K562 (cell line): ENCODE measurements at regions not wholly inside any gene's neighbourhood (a gene's known extent, or its start where the extent isn't known, plus 50 kb on each side); places are given as distances from the start of the nearest gene placed in this dataset.

Experiments used
- ATAC-seq: fragments of 200-7000 bp; cut with Tn5 transposase; 3 replicates; pipeline ENCODE4 v1.9.1; 2020; ENCODE audit warnings: moderate library complexity
- BruUV-seq: library from RNA; stranded (reverse); fragments of 400-500 nt; replicated peaks from 2 replicates; lab custom pipeline; 2021; lab: Mats Ljungman, UMichigan
- CTCF ChIA-PET: fragments of 300-600 bp; formaldehyde crosslinking; extraction: SDS; loops from one replicate; lab custom pipeline; 2021; ENCODE audit warnings: low intra/inter-chr PET ratio; lab: Yijun Ruan, JAX
- POLR2A ChIA-PET: fragments of 300-600, 350-650 bp; sonication (Branson Sonifier 250); formaldehyde crosslinking; extraction: SDS; loops from one replicate; lab custom pipeline; 2021; ENCODE audit warnings: antibody characterized with exemption, inconsistent platforms; lab: Yijun Ruan, JAX
- DNase-seq, 4 experiments: peaks; one replicate each; pipeline versions ENCODE4 v3.0.0 to v3.0.0-alpha.2; 2011 to 2018; ENCODE audit warnings: low spot score in 3 of 4, mixed read lengths in 3 of 4; ENCODE audit errors: extremely low read depth in 1 of 4
- FAIRE-seq: peaks from 2 replicates; lab custom pipeline; 2011; peaks lifted over from hg19 to GRCh38; lab: Jason Lieb, UNC
- H2AFZ ChIP-seq: 2 replicates; pipeline ENCODE4 v1.6.0; 2011; ENCODE audit warnings: low read depth, low read length, control low read depth, inconsistent platforms
- H3K27ac ChIP-seq: fragments of 200-600 bp; 3 replicates; pipeline ENCODE4 v1.8.0; 2011; ENCODE audit warnings: low read depth, mild to moderate bottlenecking, control low read depth, inconsistent platforms, low read length, moderate library complexity, mixed read lengths; ENCODE audit errors: extremely low read depth
- H3K27me3 ChIP-seq, 2 experiments: fragments of 300-600 bp in 1 of 2; 2 replicates in 1 of 2; 3 replicates in 1 of 2; pipeline versions ENCODE4 v1.6.0 to v1.8.0; 2011; ENCODE audit warnings: inconsistent platforms in 2 of 2, low read length in 2 of 2, mild to moderate bottlenecking in 1 of 2, mixed read lengths in 1 of 2, moderate library complexity in 1 of 2; ENCODE audit not compliant: control insufficient read depth in 2 of 2, insufficient read depth in 2 of 2
- H3K36me3 ChIP-seq: fragments of 300-600 bp; 3 replicates; pipeline ENCODE4 v1.8.0; 2011; ENCODE audit warnings: mild to moderate bottlenecking, low read length, inconsistent platforms; ENCODE audit not compliant: control insufficient read depth, insufficient read depth
- H3K4me1 ChIP-seq, 2 experiments: fragments of 200-600 bp in 1 of 2; replicated peaks in 1 of 2; 2 replicates in 1 of 2; 3 replicates in 1 of 2; pipeline versions ENCODE4 v1.5.1 to v1.8.0; 2011; ENCODE audit warnings: inconsistent platforms in 2 of 2, low read length in 2 of 2, mild to moderate bottlenecking in 1 of 2, mixed read lengths in 1 of 2, moderate library complexity in 1 of 2; ENCODE audit not compliant: control insufficient read depth in 2 of 2, insufficient read depth in 2 of 2
- H3K4me2 ChIP-seq: 2 replicates; pipeline ENCODE4 v1.6.1; 2011; ENCODE audit warnings: low read length, control low read depth, inconsistent platforms, mixed read lengths; ENCODE audit not compliant: insufficient read depth
- H3K4me3 ChIP-seq: fragments of 200-600 bp; sonication (generic), shearing (Covaris generic); 2 replicates; pipeline ENCODE4 v1.5.1; 2016; ENCODE audit warnings: control low read depth, inconsistent platforms
- H3K79me2 ChIP-seq: fragments of 200-600 bp; 3 replicates; pipeline ENCODE4 v1.8.0; 2011; ENCODE audit warnings: low read length, inconsistent platforms; ENCODE audit not compliant: control insufficient read depth, insufficient read depth
- H3K9ac ChIP-seq, 2 experiments: 2 replicates each; pipeline versions ENCODE4 v1.6.0 to v1.6.1; 2011; ENCODE audit warnings: low read depth in 2 of 2, low read length in 2 of 2, control low read depth in 1 of 2, inconsistent platforms in 1 of 2, mild to moderate bottlenecking in 1 of 2, mixed read lengths in 1 of 2; ENCODE audit not compliant: insufficient read depth in 1 of 2
- H3K9me1 ChIP-seq: one replicate; pipeline ENCODE4 v1.6.0; 2011; ENCODE audit warnings: inconsistent platforms, mild to moderate bottlenecking, low read length, moderate library complexity; ENCODE audit not compliant: control insufficient read depth, insufficient read depth
- H3K9me3 ChIP-seq: replicated peaks from 2 replicates; pipeline ENCODE4 v1.5.1; 2011; ENCODE audit warnings: low read depth, low read length, inconsistent platforms; ENCODE audit not compliant: control insufficient read depth, insufficient read depth
- H4K20me1 ChIP-seq: replicated peaks from 2 replicates; pipeline ENCODE4 v1.6.1; 2011; ENCODE audit warnings: low read length, inconsistent platforms, mixed read lengths; ENCODE audit not compliant: control insufficient read depth, insufficient read depth
- CREBBP ChIP-seq: IDR thresholded peaks from one replicate; pipeline ENCODE4 v1.6.1; 2012; ENCODE audit warnings: low read depth, mild to moderate bottlenecking, control low read depth, inconsistent platforms, low read length
- E2F4 ChIP-seq: sonication (generic); formaldehyde crosslinking; IDR thresholded peaks from 2 replicates; pipeline ENCODE4 v1.8.0; 2022; ENCODE audit warnings: mild to moderate bottlenecking, low read depth, missing genetic modification reagents
- GABPB2 ChIP-seq: fragments of 250-450 bp; sonication (Bioruptor Pico); conservative IDR thresholded peaks from 2 replicates; pipeline ENCODE4 v1.5.1; 2021; ENCODE audit warnings: mild to moderate bottlenecking
- HBP1 ChIP-seq: fragments of 450-650 bp; formaldehyde crosslinking; IDR thresholded peaks from 2 replicates; pipeline ENCODE4 v1.4.0; 2022; ENCODE audit warnings: missing genetic modification characterization
- HNRNPLL ChIP-seq: fragments of 200-400 bp; formaldehyde crosslinking; IDR thresholded peaks from 2 replicates; pipeline ENCODE4 v1.6.1; 2017; ENCODE audit warnings: low read length, low read depth, mild to moderate bottlenecking; ENCODE audit not compliant: poor library complexity, severe bottlenecking
- LEF1 ChIP-seq: fragments of 450-650 bp; IDR thresholded peaks from 2 replicates; pipeline ENCODE4 v1.6.1; 2016; ENCODE audit warnings: mild to moderate bottlenecking
- PCBP2 ChIP-seq: fragments of 200-400 bp; formaldehyde crosslinking; IDR thresholded peaks from 2 replicates; pipeline ENCODE4 v1.6.1; 2018; ENCODE audit warnings: low read length, low read depth, mild to moderate bottlenecking, moderate library complexity; ENCODE audit not compliant: poor library complexity, severe bottlenecking
- PML ChIP-seq: IDR thresholded peaks from 2 replicates; pipeline ENCODE4 v1.6.1; 2012; ENCODE audit warnings: low read length, inconsistent platforms
- STAT6 ChIP-seq: sonication (generic); formaldehyde crosslinking; IDR thresholded peaks from 2 replicates; pipeline ENCODE4 v1.8.1; 2023; ENCODE audit warnings: mild to moderate bottlenecking, missing genetic modification reagents
- TAF9B ChIP-seq: fragments of 450-650 bp; IDR thresholded peaks from 2 replicates; pipeline ENCODE4 v1.6.1; 2018; ENCODE audit warnings: mild to moderate bottlenecking; ENCODE audit not compliant: partially characterized antibody
- TEAD2 ChIP-seq: fragments of 450-650 bp; IDR thresholded peaks from 2 replicates; pipeline ENCODE4 v1.6.1; 2016; ENCODE audit warnings: missing genetic modification characterization, control low read depth, missing compliant biosample characterization
- TRIM24 ChIP-seq, 2 experiments: fragments of 450-650 bp; IDR thresholded peaks; 2 replicates each; pipeline ENCODE4 v1.6.1; 2016
- ZFPM2 ChIP-seq: fragments of 250-450 bp; sonication (Bioruptor Pico); IDR thresholded peaks from 2 replicates; pipeline ENCODE4 v1.5.1; 2022; ENCODE audit warnings: mild to moderate bottlenecking
- ZNF584 ChIP-seq: fragments of 200-800 bp; sonication (Bioruptor generic); IDR thresholded peaks from 2 replicates; pipeline ENCODE4 v1.6.1; 2016; ENCODE audit warnings: low read depth, mild to moderate bottlenecking, missing genetic modification characterization, missing compliant biosample characterization
- ZNF778 ChIP-seq: fragments of 450-650 bp; formaldehyde crosslinking; IDR thresholded peaks from 2 replicates; pipeline ENCODE4 v1.4.0; 2020; ENCODE audit warnings: mild to moderate bottlenecking, moderate library complexity
- WGBS: fragments of 100-300 bp; shearing (Covaris generic); methylation state at CpG from one replicate; pipeline ENCODE4 v1.1.6; 2016; ENCODE audit warnings: low coverage, mixed read lengths; ENCODE audit not compliant: insufficient coverage; ENCODE audit errors: missing lambda C conversion rate; 5-methylcytosine and 5-hydroxymethylcytosine counted together
- in situ Hi-C: fragments of 300-500 bp; cut with MboI; formaldehyde crosslinking; loops from 4 replicates; pipeline ENCODE4 v1.15.0; 2018; ENCODE audit warnings: inconsistent platforms, mixed read lengths
- intact Hi-C: fragments of 100-400 bp; cut with micrococcal nuclease; formaldehyde crosslinking; loops from 2 replicates; pipeline ENCODE4 v1.14.2; 2022

GRCh38 chr11:87493516-87493915 lies 455.8 kb downstream of the TMEM135 start:
- TF ChIP-seq HNRNPLL: no peak
- no peak for TF ChIP-seq GABPB2 (CRISPR knock-in tag)
- TF ChIP-seq PML: no peak
- TF ChIP-seq PCBP2: no peak
- TF ChIP-seq TEAD2 (tag): no peak
- no peak for TF ChIP-seq E2F4 (CRISPR knock-in tag)
- TF ChIP-seq CREBBP: no peak
- TF ChIP-seq HBP1 (CRISPR knock-in tag): no peak
- TF ChIP-seq TAF9B: no peak
- no peak for TF ChIP-seq ZNF778
- no peak for TF ChIP-seq TRIM24 (IDR thresholded peaks at IDR 0.05)
- TF ChIP-seq ZNF584 (CRISPR knock-in tag): no peak
- no peak for TF ChIP-seq ZFPM2 (CRISPR knock-in tag)
- TF ChIP-seq LEF1: no peak
- TF ChIP-seq STAT6 (CRISPR knock-in tag): no peak
- Histone ChIP-seq H3K9me3 (no peaks in the 10 kb centered on the region), H3K36me3 (no peaks in the 10 kb centered on the region), H3K79me2 (no peaks in the 10 kb centered on the region), H3K27me3 (no peaks in the 10 kb centered on the region), H4K20me1 (no peaks in the 10 kb centered on the region), H3K4me3 (no peak overlapping the region), H2AFZ (no peak overlapping the region), H3K9ac (no peak overlapping the region), H3K9me1 (no peaks in the 10 kb centered on the region), H3K4me2 (no peak overlapping the region), H3K4me1 (no peaks in the 10 kb centered on the region), H3K27ac (no peak overlapping the region)
- POLR2A ChIA-PET: no interaction called here
- FAIRE-seq: no peak
- BruUV-seq: no TSS peak
- intact Hi-C loops: no loop called here
- ATAC-seq: no peak
- CTCF ChIA-PET: no interaction called here
- in situ Hi-C loops: no loop called here
- no peak for DNase-seq
- WGBS: 1% methylated on average over 4 of the region's 4 CpGs
